GM12865 (cell line): ENCODE measurements at regions not wholly inside any gene's neighbourhood (a gene's known extent, or its start where the extent isn't known, plus 50 kb on each side); places are given as distances from the start of the nearest gene placed in this dataset.

Experiments
- DNase-seq: peaks from one replicate; pipeline ENCODE4 v3.0.0; 2010; ENCODE audit warnings: low read depth
- H3K4me3 ChIP-seq: 2 replicates; pipeline ENCODE4 v1.5.1; 2011; ENCODE audit warnings: mild to moderate bottlenecking, low read depth, low read length, control low read depth
- CTCF ChIP-seq: IDR thresholded peaks from 2 replicates; pipeline ENCODE4 v1.5.1; 2011; ENCODE audit warnings: low read length, control low read depth, low read depth, inconsistent platforms; ENCODE audit not compliant: insufficient read depth; ENCODE audit errors: missing control alignments

GRCh38 chr3:68287101-68287500 is 632.7 kb upstream of the SUCLG2 start:
- no peak for DNase-seq
- no peak for TF ChIP-seq CTCF
- no peak overlapping the region for H3K4me3 ChIP-seq

GRCh38 chr3:68274286-68274685 is 619.9 kb upstream of the SUCLG2 start:
- TF ChIP-seq CTCF: no peak
- H3K4me3 ChIP-seq: no peak overlapping the region
- DNase-seq: no peak

- TF ChIP-seq CTCF: no peak
- no peak overlapping the region for H3K4me3 ChIP-seq
- no peak for DNase-seq
Observed at GRCh38 chr3:68271145-68271544, 616.7 kb upstream of the SUCLG2 start.

GRCh38 chr3:68256635-68257223 is 602.3 kb upstream of the SUCLG2 start:
- peak; percentile 36 for TF ChIP-seq CTCF
- peak; percentile 7 for DNase-seq
- no peak overlapping the region for H3K4me3 ChIP-seq

GRCh38 chr3:68249265-68249664 is 594.9 kb upstream of the SUCLG2 start:
- peak; percentile 1 for DNase-seq
- H3K4me3 ChIP-seq: no peak overlapping the region
- TF ChIP-seq CTCF: no peak

- DNase-seq: no peak
- no peak for TF ChIP-seq CTCF
- H3K4me3 ChIP-seq: no peak overlapping the region
Observed at GRCh38 chr3:68242606-68243005, 588.2 kb upstream of the SUCLG2 start.

- no peak for DNase-seq
- no peak overlapping the region for H3K4me3 ChIP-seq
- TF ChIP-seq CTCF: no peak
Observed at GRCh38 chr3:68239542-68239941, 585.1 kb upstream of the SUCLG2 start.
